SKM-1 treated with dmso at 0.1 percent for 144 hours (cell line): ENCODE measurements at regions not wholly inside any gene's neighbourhood (a gene's known extent, or its start where the extent isn't known, plus 50 kb on each side); places are given as distances from the start of the nearest gene placed in this dataset.

Experiments
- DNase-seq: peaks from one replicate; lab custom pipeline; 2025; ENCODE audit not compliant: unreplicated experiment; lab: John Stamatoyannopoulos, UW

DNA sequence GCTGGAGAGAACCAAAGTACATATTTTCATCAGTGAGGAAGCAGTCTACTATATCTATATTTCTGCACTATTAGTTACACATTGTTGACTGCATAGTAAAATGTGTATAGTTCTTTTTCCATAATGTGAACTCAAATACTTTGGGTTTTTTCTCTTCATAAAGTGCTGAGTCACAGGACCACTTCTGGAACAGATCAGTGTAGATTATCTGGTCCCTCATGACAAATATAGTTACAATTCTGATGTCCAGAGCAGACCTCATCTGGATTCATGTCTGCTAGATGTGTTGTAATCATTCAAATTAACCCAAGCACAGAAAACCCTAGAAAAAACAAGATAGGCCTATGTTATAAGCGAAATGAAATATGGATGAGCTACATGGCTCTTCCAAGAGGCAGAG is 171.4 kb downstream of the SUCLA2 start:
- DNase-seq: no peak

GRCh38 chr13:47826471-47826870 is 174.6 kb downstream of the SUCLA2 start:
- no peak for DNase-seq

GRCh38 chr13:47822036-47822435 is 179.0 kb downstream of the SUCLA2 start:
- no peak for DNase-seq

- no peak for DNase-seq
Measured at GRCh38 chr13:47816831-47817230, 184.2 kb downstream of the SUCLA2 start.

- no peak for DNase-seq
Measured at GRCh38 chr13:47813718-47814117, 187.4 kb downstream of the SUCLA2 start.

DNA sequence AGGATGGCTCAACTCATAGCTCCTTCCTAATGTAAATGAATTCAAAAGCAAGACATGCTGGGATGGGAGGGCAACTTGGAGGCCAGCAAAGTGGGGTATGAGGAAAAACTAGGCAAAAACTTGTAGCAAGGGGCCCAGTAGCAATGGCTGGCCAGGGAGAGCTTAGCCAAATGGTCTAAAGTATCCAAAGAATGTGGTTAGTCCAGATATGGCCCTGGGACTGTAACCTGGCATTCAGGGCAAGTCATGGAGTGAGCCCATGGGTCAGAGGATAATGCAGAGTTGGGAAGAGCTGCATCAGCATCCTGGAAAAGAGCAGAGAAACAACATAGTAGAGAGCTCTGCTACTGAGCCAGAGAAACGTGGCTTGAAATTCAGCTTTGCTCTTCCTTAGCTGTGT is 191.7 kb downstream of the SUCLA2 start:
- no peak for DNase-seq

GRCh38 chr13:47803131-47803530 is 197.9 kb downstream of the SUCLA2 start:
- no peak for DNase-seq

DNA sequence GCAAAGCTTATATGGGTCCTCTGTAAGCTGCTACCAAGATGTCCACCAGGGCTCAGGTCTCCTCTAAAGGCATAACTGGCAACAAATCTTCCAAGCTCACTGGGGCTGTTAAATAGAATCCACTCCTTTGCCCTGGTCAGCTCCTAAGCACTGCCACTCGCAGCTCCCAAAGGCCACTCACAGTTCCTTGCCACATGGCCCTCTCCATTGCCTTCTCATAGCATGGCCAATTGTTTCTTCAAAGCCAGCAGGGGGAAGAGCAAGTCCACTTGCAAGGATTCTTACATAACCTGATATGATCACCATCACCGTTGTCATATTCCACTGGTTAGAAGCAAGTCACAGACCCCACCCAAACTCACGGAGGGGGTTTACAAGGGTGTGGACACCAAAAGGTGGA is 199.5 kb downstream of the SUCLA2 start:
- no peak for DNase-seq

DNA sequence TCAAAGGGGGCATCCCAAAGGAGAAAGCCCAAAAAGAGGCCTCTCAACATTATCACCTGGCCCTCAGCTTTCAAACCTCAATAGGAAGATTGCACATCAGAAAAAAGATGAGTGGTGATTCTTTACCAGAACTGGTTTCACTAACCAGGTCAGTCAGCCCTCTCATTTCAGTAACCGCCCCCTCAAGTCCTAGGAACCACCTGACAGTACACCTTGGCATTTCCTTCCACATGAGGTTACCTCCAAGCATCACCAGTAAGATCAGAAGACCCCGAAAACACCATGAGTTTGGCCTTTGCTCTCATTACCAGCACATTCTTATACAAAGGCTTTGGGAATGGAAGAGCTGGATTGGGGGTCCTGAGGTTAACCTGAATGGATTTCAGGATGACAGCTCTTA is 200.5 kb downstream of the SUCLA2 start:
- DNase-seq: no peak

DNA sequence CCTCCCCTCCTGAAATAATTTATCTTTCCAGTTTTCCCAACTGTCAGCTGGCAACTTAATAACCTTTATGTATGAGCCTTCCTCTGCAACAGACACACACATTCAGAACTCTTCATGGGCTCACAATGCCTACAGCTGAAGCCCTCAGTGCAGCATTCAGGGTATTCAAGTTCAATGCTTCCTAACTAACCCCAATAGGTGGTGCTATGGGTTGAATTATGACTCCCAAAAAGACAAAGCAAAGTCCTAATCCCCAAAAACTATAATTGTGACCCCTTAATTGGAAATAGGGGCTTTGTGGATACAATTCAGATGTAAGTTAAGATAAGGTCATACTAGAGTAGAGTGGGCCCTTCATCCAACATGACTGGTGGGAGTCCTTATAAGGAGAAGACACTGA is 202.2 kb downstream of the SUCLA2 start:
- peak; percentile 2 for DNase-seq

DNA sequence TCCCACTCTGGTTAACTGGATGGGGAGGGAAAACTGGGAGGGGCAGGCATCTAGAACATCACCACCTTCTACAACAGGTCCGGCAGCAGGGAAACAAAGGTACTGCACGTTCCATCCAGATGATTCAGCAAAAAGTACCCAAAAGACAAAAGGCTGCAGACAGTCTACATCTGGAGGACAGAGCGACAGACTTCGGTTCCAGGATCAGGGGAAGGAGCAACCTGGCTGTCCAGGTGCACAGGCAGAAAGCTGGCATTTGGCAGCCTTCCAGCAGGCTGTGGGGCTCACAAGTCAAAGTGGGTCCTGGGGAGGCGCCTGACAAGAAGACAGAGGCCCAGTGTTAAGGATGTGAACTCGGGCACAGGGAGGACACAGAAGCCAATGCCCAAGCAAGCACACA is 202.9 kb downstream of the SUCLA2 start:
- no peak for DNase-seq

DNA sequence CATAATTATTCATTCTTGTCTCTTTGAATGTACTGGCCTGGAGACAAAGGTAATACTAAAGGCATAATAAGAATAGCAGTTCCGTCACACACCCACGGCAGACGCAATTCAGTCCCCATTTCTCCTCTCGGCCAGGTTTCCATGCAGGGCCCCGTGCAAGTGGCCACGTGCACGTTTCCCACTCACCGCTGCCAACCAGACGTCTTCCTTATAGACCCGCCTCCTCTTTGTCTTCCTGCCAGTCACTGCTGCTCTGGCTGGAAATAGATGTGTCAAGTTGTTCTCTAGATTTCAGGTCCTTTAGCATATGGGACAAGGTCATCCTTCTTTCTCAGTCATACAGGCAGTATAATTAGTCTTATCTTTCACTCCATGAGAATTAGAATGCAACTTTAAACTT is 204.3 kb downstream of the SUCLA2 start:
- no peak for DNase-seq

GRCh38 chr13:47794963-47795362 is 206.1 kb downstream of the SUCLA2 start:
- peak; percentile 18 for DNase-seq

- no peak for DNase-seq
Measured at GRCh38 chr13:47790755-47791154, 210.3 kb downstream of the SUCLA2 start.

DNA sequence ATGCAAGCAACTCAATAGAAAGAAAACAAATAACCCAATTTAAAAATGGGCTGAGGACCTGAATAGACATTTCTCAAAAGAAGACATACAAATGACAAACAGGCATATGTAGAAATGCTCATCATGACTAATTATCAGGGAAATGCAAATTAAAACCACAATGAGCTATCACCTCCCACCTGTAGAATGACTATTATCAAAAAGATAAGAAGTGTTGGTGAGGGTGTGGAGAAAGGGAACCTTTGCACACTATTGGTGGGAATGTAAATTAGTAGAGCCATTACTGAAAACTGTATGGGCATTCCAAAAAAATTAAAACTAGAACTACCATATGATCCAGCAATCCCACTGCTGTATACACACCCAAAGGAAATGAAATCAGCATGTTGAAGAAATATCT is 212.2 kb downstream of the SUCLA2 start:
- no peak for DNase-seq

- no peak for DNase-seq
Measured at GRCh38 chr13:47774671-47774994, 226.4 kb downstream of the SUCLA2 start.

DNA sequence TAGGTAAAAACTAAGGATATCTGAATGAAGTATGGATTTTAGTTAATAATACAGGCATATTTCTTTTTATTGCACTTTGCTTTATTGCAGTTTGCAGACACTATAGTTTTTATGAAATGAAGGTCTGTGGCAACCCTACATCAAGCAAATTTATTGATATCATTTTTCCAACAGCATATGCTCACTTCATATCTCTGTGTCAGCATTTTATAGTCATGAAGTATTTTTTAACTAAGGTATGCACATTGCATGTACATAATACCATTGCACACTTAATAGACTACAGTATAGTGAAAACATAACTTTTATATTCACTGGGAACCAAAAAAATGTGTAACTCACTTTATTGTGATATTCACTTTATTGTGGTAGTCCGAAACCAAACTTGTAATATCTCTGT is 236.3 kb downstream of the SUCLA2 start:
- no peak for DNase-seq

GRCh38 chr13:47757466-47758080 is 243.5 kb downstream of the SUCLA2 start:
- no peak for DNase-seq

DNA sequence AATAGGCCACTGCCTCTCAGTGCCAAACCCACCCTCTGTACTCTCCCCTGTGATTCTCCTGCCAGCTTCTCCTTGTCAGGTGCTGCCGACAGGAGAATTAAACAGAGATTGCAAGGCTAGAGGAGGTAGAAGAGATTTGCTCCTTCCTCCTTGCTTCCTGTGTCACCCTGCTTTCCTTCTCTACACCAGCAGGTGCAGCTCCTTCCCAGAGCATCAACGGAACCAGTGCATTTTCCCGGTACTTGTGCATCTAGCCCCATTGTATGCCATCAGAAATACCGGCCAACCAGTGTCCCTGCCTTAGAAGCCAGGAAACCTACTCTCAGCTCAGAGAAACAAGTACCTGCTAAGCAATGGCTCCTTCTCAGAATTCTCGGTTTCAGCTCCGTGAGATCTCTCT is 253.2 kb downstream of the SUCLA2 start:
- DNase-seq: no peak

DNA sequence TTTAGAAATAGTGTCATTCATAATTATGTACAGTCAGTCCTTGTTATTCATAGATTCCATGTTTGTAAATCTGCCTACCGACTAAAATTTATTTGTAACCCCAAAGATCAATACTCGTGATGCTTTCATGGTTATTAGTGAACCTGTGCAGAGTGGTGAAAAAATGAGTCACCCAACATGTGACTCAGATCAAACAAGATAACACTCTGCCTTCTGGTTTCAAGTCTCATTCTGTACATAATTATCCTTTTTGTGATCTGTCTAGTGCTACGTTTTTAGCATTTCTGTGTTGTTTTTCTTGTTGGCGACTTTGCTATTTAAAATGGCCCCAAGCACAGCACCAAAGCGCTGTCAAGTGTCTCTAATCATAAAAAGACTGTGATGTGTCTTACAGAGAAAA is 274.7 kb downstream of the SUCLA2 start:
- DNase-seq: no peak

DNA sequence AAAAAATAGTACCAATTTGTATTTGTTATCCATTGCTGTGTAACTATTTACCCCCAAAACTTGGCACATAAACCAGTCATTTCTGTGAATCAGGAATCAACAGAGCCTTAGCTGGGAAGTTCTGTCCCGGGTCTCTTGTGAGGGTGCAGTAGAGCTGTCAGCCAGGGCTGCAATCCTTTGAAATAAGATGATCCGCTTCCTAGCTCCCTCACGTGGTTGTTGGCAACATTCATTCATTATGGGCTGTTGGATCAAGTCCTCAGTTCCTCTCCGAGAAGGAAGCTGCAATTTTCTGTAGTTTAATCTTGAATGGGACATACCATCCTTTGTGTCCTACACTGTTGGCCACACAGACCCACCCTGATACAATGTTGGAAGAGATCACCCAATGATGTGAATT is 277.2 kb downstream of the SUCLA2 start:
- no peak for DNase-seq

GRCh38 chr13:47719164-47719563 is 281.9 kb downstream of the SUCLA2 start:
- no peak for DNase-seq

DNA sequence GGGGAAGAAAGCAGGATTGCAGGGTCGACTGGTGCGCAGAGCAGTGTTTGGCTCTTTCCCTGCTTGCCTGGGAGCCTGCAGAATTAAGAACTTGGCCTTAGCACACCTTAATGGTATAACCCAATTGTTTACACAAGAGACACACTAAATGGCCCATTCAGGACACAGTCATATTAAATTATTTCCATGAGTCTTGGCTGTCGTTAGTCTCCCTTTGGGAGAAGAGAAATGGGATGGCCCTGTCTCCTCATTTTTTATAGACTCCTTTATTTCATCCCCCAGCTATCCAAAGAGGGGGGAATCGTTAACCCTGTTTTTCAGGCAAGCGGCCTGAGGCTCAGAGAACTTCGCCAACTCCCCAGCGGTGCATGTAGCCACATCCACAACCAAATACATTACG is 282.5 kb downstream of the SUCLA2 start:
- DNase-seq: no peak

DNA sequence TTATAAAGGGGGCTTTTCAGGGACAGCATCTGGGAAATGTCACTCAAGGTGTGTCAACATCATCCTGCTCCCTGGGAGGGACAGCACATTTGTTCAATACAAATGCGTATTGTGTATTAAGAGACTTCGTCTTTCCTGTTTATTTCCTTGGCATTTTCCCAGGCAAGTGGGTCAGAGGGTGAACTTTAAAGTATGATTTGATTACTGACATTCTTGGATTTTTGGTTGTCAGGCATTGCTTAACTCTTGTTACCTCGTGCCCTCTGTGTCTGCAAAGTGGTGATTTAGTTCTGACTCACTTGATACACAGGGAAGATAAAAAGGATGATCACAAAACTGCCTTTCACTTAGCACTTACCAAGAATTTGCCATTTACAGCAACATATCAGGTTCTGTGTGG is 292.7 kb downstream of the SUCLA2 start:
- DNase-seq: no peak
